GM12878 (cell line): ENCODE measurements at regions not wholly inside any gene's neighbourhood (a gene's known extent, or its start where the extent isn't known, plus 50 kb on each side); places are given as distances from the start of the nearest gene placed in this dataset.

Experiments
- ATAC-seq: fragments of 200-7000 bp; cut with Tn5 transposase; 3 replicates; pipeline ENCODE4 v1.9.1; 2020; ENCODE audit warnings: mild to moderate bottlenecking, moderate library complexity
- BruUV-seq: library from RNA; stranded (reverse); fragments of 400-500 nt; replicated peaks from 2 replicates; lab custom pipeline; 2021; lab: Mats Ljungman, UMichigan
- CTCF ChIA-PET: fragments of 300-600 bp; sonication (Branson Sonifier 250); formaldehyde crosslinking; extraction: SDS; loops from one replicate; lab custom pipeline; 2021; ENCODE audit warnings: inconsistent platforms; lab: Yijun Ruan, JAX
- POLR2A ChIA-PET: fragments of 350-600 bp; formaldehyde crosslinking; extraction: SDS; loops from one replicate; lab custom pipeline; 2021; ENCODE audit warnings: inconsistent platforms; lab: Charles Lee
- RAD21 ChIA-PET: fragments of 300-600 bp; sonication (Branson Sonifier 250); formaldehyde crosslinking; loops from one replicate; lab custom pipeline; 2023; ENCODE audit warnings: antibody characterized with exemption; ENCODE audit not compliant: unreplicated experiment; lab: Charles Lee
- SMC1A ChIA-PET: fragments of 300-600 bp; sonication (Branson Sonifier 250); formaldehyde crosslinking; loops from one replicate; lab custom pipeline; 2023; ENCODE audit not compliant: unreplicated experiment, uncharacterized antibody; lab: Charles Lee
- DNase-seq: peaks from one replicate; pipeline ENCODE4 v3.0.0-alpha.2; 2011; ENCODE audit warnings: low read depth, low spot score
- FAIRE-seq: peaks from 3 replicates; lab custom pipeline; 2011; peaks lifted over from hg19 to GRCh38; lab: Jason Lieb, UNC
- H2AFZ ChIP-seq: 2 replicates; pipeline ENCODE4 v1.6.0; 2011; ENCODE audit warnings: low read depth, low read length, control low read depth; ENCODE audit not compliant: control insufficient read depth
- H3K27ac ChIP-seq: 2 replicates; pipeline ENCODE4 v1.5.1; 2011; ENCODE audit warnings: control low read depth; ENCODE audit not compliant: control insufficient read depth, insufficient read depth
- H3K27me3 ChIP-seq, 2 experiments: replicated peaks in 1 of 2; 2 replicates each; pipeline versions ENCODE4 v1.6.0 to v1.6.1; 2011; ENCODE audit warnings: low read length in 1 of 2; ENCODE audit not compliant: control insufficient read depth in 2 of 2, insufficient read depth in 2 of 2
- H3K36me3 ChIP-seq, 2 experiments: 2 replicates each; pipeline ENCODE4 v1.5.1; 2011; ENCODE audit warnings: low read length in 1 of 2; ENCODE audit not compliant: control insufficient read depth in 2 of 2, insufficient read depth in 2 of 2
- H3K4me1 ChIP-seq: 2 replicates; pipeline ENCODE4 v1.6.1; 2011; ENCODE audit warnings: mild to moderate bottlenecking, low read length, moderate library complexity, mixed read lengths; ENCODE audit not compliant: control insufficient read depth, insufficient read depth
- H3K4me2 ChIP-seq: 2 replicates; pipeline ENCODE4 v1.6.0; 2011; ENCODE audit warnings: control low read depth; ENCODE audit not compliant: control insufficient read depth, insufficient read depth
- H3K4me3 ChIP-seq: fragments of 200-600 bp; sonication (generic); 2 replicates; pipeline ENCODE4 v1.5.1; 2016
- H3K79me2 ChIP-seq: 2 replicates; pipeline ENCODE4 v1.6.0; 2011; ENCODE audit warnings: low read length; ENCODE audit not compliant: control insufficient read depth, insufficient read depth
- H3K9ac ChIP-seq: 2 replicates; pipeline ENCODE4 v1.8.0; 2011; ENCODE audit warnings: low read length, control low read depth, mixed read lengths; ENCODE audit not compliant: control insufficient read depth, insufficient read depth
- H3K9me3 ChIP-seq: replicated peaks from 3 replicates; pipeline ENCODE4 v1.5.1; 2011; ENCODE audit warnings: mild to moderate bottlenecking, low read length; ENCODE audit not compliant: control insufficient read depth, insufficient read depth
- H4K20me1 ChIP-seq: 2 replicates; pipeline ENCODE4 v1.6.0; 2011; ENCODE audit not compliant: control insufficient read depth, insufficient read depth
- BRCA1 ChIP-seq: IDR thresholded peaks from 2 replicates; pipeline ENCODE4 v1.6.1; 2011; ENCODE audit warnings: low read depth, low read length, improper control_type of control experiment
- CBX3 ChIP-seq: fragments of 200-600 bp; sonication (generic); IDR thresholded peaks from 2 replicates; pipeline ENCODE4 v1.6.1; 2016; ENCODE audit warnings: low read depth, borderline replicate concordance
- ETV6 ChIP-seq, 2 experiments: fragments of 450-650 bp in 1 of 2; IDR thresholded peaks in 1 of 2; conservative IDR thresholded peaks in 1 of 2; 2 replicates each; pipeline ENCODE4 v1.6.1; 2014; ENCODE audit warnings: antibody characterized with exemption in 1 of 2, borderline replicate concordance in 1 of 2, low read depth in 1 of 2, mild to moderate bottlenecking in 1 of 2, moderate library complexity in 1 of 2
- GABPA ChIP-seq: IDR thresholded peaks from 2 replicates; pipeline ENCODE4 v1.6.1; 2014; ENCODE audit warnings: antibody characterized with exemption, low read depth, mild to moderate bottlenecking, inconsistent platforms
- GATAD2B ChIP-seq: fragments of 450-650 bp; conservative IDR thresholded peaks from 2 replicates; pipeline ENCODE4 v1.6.1; 2017; ENCODE audit warnings: low read depth, mild to moderate bottlenecking, moderate library complexity
- MEF2B ChIP-seq: fragments of 450-650 bp; IDR thresholded peaks from 2 replicates; pipeline ENCODE4 v1.6.1; 2018; ENCODE audit warnings: mild to moderate bottlenecking, moderate library complexity; ENCODE audit not compliant: partially characterized antibody, poor library complexity, severe bottlenecking
- NR2F1 ChIP-seq: fragments of 450-650 bp; conservative IDR thresholded peaks from 2 replicates; pipeline ENCODE4 v1.6.1; 2017; ENCODE audit warnings: mild to moderate bottlenecking
- PAX8 ChIP-seq: fragments of 450-650 bp; IDR thresholded peaks from 2 replicates; pipeline ENCODE4 v1.6.1; 2017; ENCODE audit warnings: mild to moderate bottlenecking, moderate library complexity
- POLR2A ChIP-seq: IDR thresholded peaks from 2 replicates; pipeline ENCODE4 v1.6.1; 2011; ENCODE audit warnings: low read depth, mild to moderate bottlenecking, low read length
- RELA ChIP-seq: fragments of 450-650 bp; IDR thresholded peaks from 2 replicates; pipeline ENCODE4 v1.8.0; 2014; ENCODE audit warnings: borderline replicate concordance; ENCODE audit not compliant: partially characterized antibody
- RUNX3 ChIP-seq: IDR thresholded peaks from 2 replicates; pipeline ENCODE4 v1.6.1; 2012; ENCODE audit warnings: low read length, inconsistent platforms
- WRNIP1 ChIP-seq: IDR thresholded peaks from 2 replicates; pipeline ENCODE4 v1.6.1; 2011; ENCODE audit warnings: low read depth, low read length, improper control_type of control experiment, borderline replicate concordance
- ZBTB11 ChIP-seq: fragments of 450-650 bp; formaldehyde crosslinking; IDR thresholded peaks from 2 replicates; pipeline ENCODE4 v1.5.0; 2022; ENCODE audit warnings: mild to moderate bottlenecking, missing genetic modification characterization
- WGBS: methylation state at CpG from one replicate; pipeline ENCODE4 v1.1.6; 2016; ENCODE audit warnings: low lambda C conversion rate; ENCODE audit not compliant: insufficient replicate concordance, insufficient coverage; ENCODE audit errors: missing lambda C conversion rate; 5-methylcytosine and 5-hydroxymethylcytosine counted together
- in situ Hi-C: fragments of 300-500 bp; cut with MboI; formaldehyde crosslinking; loops from 9 replicates; pipeline ENCODE4 v1.14.3; 2018; ENCODE audit warnings: mixed read lengths
- intact Hi-C: fragments of 100-400 bp; cut with micrococcal nuclease; formaldehyde crosslinking; loops from one replicate; pipeline ENCODE4 v1.14.2; 2022; ENCODE audit not compliant: unreplicated experiment

GRCh38 chr16:54822492-54822891 is 108.2 kb upstream of the IRX5 start:
- 35% methylated on average over 5 of the region's 5 CpGs for WGBS
- no peaks in the 10 kb centered on the region for H3K9me3 ChIP-seq
- BruUV-seq, result no TSS peak
- ChIA-PET POLR2A (no interaction called here), RAD21 (no interaction called here), SMC1A (no interaction called here), CTCF (interaction anchor here (0.6 kb wide), 1 partner anchor 303 kb away, joined by 3 read pairs; no protein-coding TSS in a partner anchor)
- H3K36me3 ChIP-seq, result no peaks in the 10 kb centered on the region
- H3K4me3 ChIP-seq, result no peak overlapping the region
- DNase-seq (no peak), FAIRE-seq (no peak), ATAC-seq (no peak)
- intact Hi-C loops, result no loop called here
- H3K9ac ChIP-seq, result no peak overlapping the region
- H4K20me1 ChIP-seq, result no peaks in the 10 kb centered on the region
- no peak overlapping the region for H3K4me2 ChIP-seq
- H3K79me2 ChIP-seq, result no peaks in the 10 kb centered on the region
- in situ Hi-C loops, result no loop called here
- no peaks in the 10 kb centered on the region for H3K27me3 ChIP-seq
- no peaks in the 10 kb centered on the region for H3K4me1 ChIP-seq
- H3K27ac ChIP-seq, result no peak overlapping the region
- TF ChIP-seq ETV6 (conservative IDR thresholded peaks at IDR 0.05 in 1 of 2, IDR thresholded peaks at IDR 0.05 in 1 of 2; ENCODE audit: borderline replicate concordance in 1 of 2, low read depth in 1 of 2), result no peak
- TF ChIP-seq GABPA, result no peak
- TF ChIP-seq RUNX3, result no peak
- TF ChIP-seq WRNIP1, result no peak
- no peak for TF ChIP-seq BRCA1
- TF ChIP-seq MEF2B, result no peak
- TF ChIP-seq CBX3, result no peak
- TF ChIP-seq ZBTB11 (CRISPR knock-in tag), result no peak
- no peak for TF ChIP-seq RELA
- TF ChIP-seq GATAD2B, result no peak
- no peak for TF ChIP-seq POLR2A
- no peak for TF ChIP-seq NR2F1
- TF ChIP-seq PAX8, result no peak
- H2AFZ ChIP-seq, result no peak overlapping the region
